K562 (cell line): ENCODE measurements at regions not wholly inside any gene's neighbourhood (a gene's known extent, or its start where the extent isn't known, plus 50 kb on each side); places are given as distances from the start of the nearest gene placed in this dataset.

ENCODE experiments used
- ATAC-seq: fragments of 200-7000 bp; cut with Tn5 transposase; 3 replicates; pipeline ENCODE4 v1.9.1; 2020; ENCODE audit warnings: moderate library complexity
- BruUV-seq: library from RNA; stranded (reverse); fragments of 400-500 nt; replicated peaks from 2 replicates; lab custom pipeline; 2021; lab: Mats Ljungman, UMichigan
- CTCF ChIA-PET: fragments of 300-600 bp; formaldehyde crosslinking; extraction: SDS; loops from one replicate; lab custom pipeline; 2021; ENCODE audit warnings: low intra/inter-chr PET ratio; lab: Yijun Ruan, JAX
- POLR2A ChIA-PET: fragments of 300-600, 350-650 bp; sonication (Branson Sonifier 250); formaldehyde crosslinking; extraction: SDS; loops from one replicate; lab custom pipeline; 2021; ENCODE audit warnings: antibody characterized with exemption, inconsistent platforms; lab: Yijun Ruan, JAX
- DNase-seq, 4 experiments: peaks; one replicate each; pipeline versions ENCODE4 v3.0.0 to v3.0.0-alpha.2; 2011 to 2018; ENCODE audit warnings: low spot score in 3 of 4, mixed read lengths in 3 of 4; ENCODE audit errors: extremely low read depth in 1 of 4
- FAIRE-seq: peaks from 2 replicates; lab custom pipeline; 2011; peaks lifted over from hg19 to GRCh38; lab: Jason Lieb, UNC
- H2AFZ ChIP-seq: 2 replicates; pipeline ENCODE4 v1.6.0; 2011; ENCODE audit warnings: low read depth, low read length, control low read depth, inconsistent platforms
- H3K27ac ChIP-seq: fragments of 200-600 bp; 3 replicates; pipeline ENCODE4 v1.8.0; 2011; ENCODE audit warnings: low read depth, mild to moderate bottlenecking, control low read depth, inconsistent platforms, low read length, moderate library complexity, mixed read lengths; ENCODE audit errors: extremely low read depth
- H3K27me3 ChIP-seq, 2 experiments: fragments of 300-600 bp in 1 of 2; 2 replicates in 1 of 2; 3 replicates in 1 of 2; pipeline versions ENCODE4 v1.6.0 to v1.8.0; 2011; ENCODE audit warnings: inconsistent platforms in 2 of 2, low read length in 2 of 2, mild to moderate bottlenecking in 1 of 2, mixed read lengths in 1 of 2, moderate library complexity in 1 of 2; ENCODE audit not compliant: control insufficient read depth in 2 of 2, insufficient read depth in 2 of 2
- H3K36me3 ChIP-seq: fragments of 300-600 bp; 3 replicates; pipeline ENCODE4 v1.8.0; 2011; ENCODE audit warnings: mild to moderate bottlenecking, low read length, inconsistent platforms; ENCODE audit not compliant: control insufficient read depth, insufficient read depth
- H3K4me1 ChIP-seq, 2 experiments: fragments of 200-600 bp in 1 of 2; replicated peaks in 1 of 2; 2 replicates in 1 of 2; 3 replicates in 1 of 2; pipeline versions ENCODE4 v1.5.1 to v1.8.0; 2011; ENCODE audit warnings: inconsistent platforms in 2 of 2, low read length in 2 of 2, mild to moderate bottlenecking in 1 of 2, mixed read lengths in 1 of 2, moderate library complexity in 1 of 2; ENCODE audit not compliant: control insufficient read depth in 2 of 2, insufficient read depth in 2 of 2
- H3K4me2 ChIP-seq: 2 replicates; pipeline ENCODE4 v1.6.1; 2011; ENCODE audit warnings: low read length, control low read depth, inconsistent platforms, mixed read lengths; ENCODE audit not compliant: insufficient read depth
- H3K4me3 ChIP-seq: fragments of 200-600 bp; sonication (generic), shearing (Covaris generic); 2 replicates; pipeline ENCODE4 v1.5.1; 2016; ENCODE audit warnings: control low read depth, inconsistent platforms
- H3K79me2 ChIP-seq: fragments of 200-600 bp; 3 replicates; pipeline ENCODE4 v1.8.0; 2011; ENCODE audit warnings: low read length, inconsistent platforms; ENCODE audit not compliant: control insufficient read depth, insufficient read depth
- H3K9ac ChIP-seq, 2 experiments: 2 replicates each; pipeline versions ENCODE4 v1.6.0 to v1.6.1; 2011; ENCODE audit warnings: low read depth in 2 of 2, low read length in 2 of 2, control low read depth in 1 of 2, inconsistent platforms in 1 of 2, mild to moderate bottlenecking in 1 of 2, mixed read lengths in 1 of 2; ENCODE audit not compliant: insufficient read depth in 1 of 2
- H3K9me1 ChIP-seq: one replicate; pipeline ENCODE4 v1.6.0; 2011; ENCODE audit warnings: inconsistent platforms, mild to moderate bottlenecking, low read length, moderate library complexity; ENCODE audit not compliant: control insufficient read depth, insufficient read depth
- H3K9me3 ChIP-seq: replicated peaks from 2 replicates; pipeline ENCODE4 v1.5.1; 2011; ENCODE audit warnings: low read depth, low read length, inconsistent platforms; ENCODE audit not compliant: control insufficient read depth, insufficient read depth
- H4K20me1 ChIP-seq: replicated peaks from 2 replicates; pipeline ENCODE4 v1.6.1; 2011; ENCODE audit warnings: low read length, inconsistent platforms, mixed read lengths; ENCODE audit not compliant: control insufficient read depth, insufficient read depth
- ARID3A ChIP-seq: IDR thresholded peaks from 2 replicates; pipeline ENCODE4 v1.6.1; 2012; ENCODE audit warnings: low read depth, low read length, improper control_type of control experiment, borderline replicate concordance
- DMBX1 ChIP-seq: fragments of 250-450 bp; sonication (Bioruptor Pico); IDR thresholded peaks from 2 replicates; pipeline ENCODE4 v1.8.0; 2022; ENCODE audit warnings: inconsistent platforms, mild to moderate bottlenecking, moderate library complexity, borderline replicate concordance
- POLR3G ChIP-seq: IDR thresholded peaks from 2 replicates; pipeline ENCODE4 v1.6.1; 2011; ENCODE audit not compliant: insufficient read length, insufficient replicate concordance; ENCODE audit errors: extremely low read depth
- POU5F1 ChIP-seq: fragments of 150-350 bp; IDR thresholded peaks from 2 replicates; pipeline ENCODE4 v1.6.1; 2014; ENCODE audit warnings: borderline replicate concordance, low read length, low read depth, mild to moderate bottlenecking; ENCODE audit not compliant: partially characterized antibody
- TCFL5 ChIP-seq: fragments of 250-450 bp; sonication (Bioruptor Pico); conservative IDR thresholded peaks from 2 replicates; pipeline ENCODE4 v1.6.1; 2021; ENCODE audit warnings: mild to moderate bottlenecking, moderate library complexity, matching md5 sums
- TFE3 ChIP-seq: fragments of 450-650 bp; formaldehyde crosslinking; IDR thresholded peaks from 2 replicates; pipeline ENCODE4 v1.4.0; 2020; ENCODE audit warnings: mild to moderate bottlenecking, mixed read lengths
- ZNF282 ChIP-seq: sonication (generic); formaldehyde crosslinking; IDR thresholded peaks from 2 replicates; pipeline ENCODE4 v1.8.1; 2023; ENCODE audit warnings: missing genetic modification reagents
- ZNF316 ChIP-seq: fragments of 450-650 bp; IDR thresholded peaks from 2 replicates; pipeline ENCODE4 v1.6.1; 2016
- ZNF41 ChIP-seq: fragments of 250-450 bp; sonication (Bioruptor Pico); conservative IDR thresholded peaks from 2 replicates; pipeline ENCODE4 v1.4.0; 2020; ENCODE audit warnings: mild to moderate bottlenecking
- ZNF589 ChIP-seq: fragments of 200-800 bp; sonication (Bioruptor generic); IDR thresholded peaks from 2 replicates; pipeline ENCODE4 v1.6.1; 2016; ENCODE audit warnings: low read depth, missing genetic modification characterization, missing compliant biosample characterization
- ZNF75A ChIP-seq: fragments of 450-650 bp; formaldehyde crosslinking; IDR thresholded peaks from 2 replicates; pipeline ENCODE4 v1.4.0; 2020; ENCODE audit warnings: mild to moderate bottlenecking
- whole genome bisulfite sequencing: fragments of 100-300 bp; shearing (Covaris generic); methylation state at CpG from one replicate; pipeline ENCODE4 v1.1.6; 2016; ENCODE audit warnings: low coverage, mixed read lengths; ENCODE audit not compliant: insufficient coverage; ENCODE audit errors: missing lambda C conversion rate; 5-methylcytosine and 5-hydroxymethylcytosine counted together
- in situ Hi-C: fragments of 300-500 bp; cut with MboI; formaldehyde crosslinking; loops from 4 replicates; pipeline ENCODE4 v1.15.0; 2018; ENCODE audit warnings: inconsistent platforms, mixed read lengths
- intact Hi-C: fragments of 100-400 bp; cut with micrococcal nuclease; formaldehyde crosslinking; loops from 2 replicates; pipeline ENCODE4 v1.14.2; 2022
- TF ChIP-seq, protein P1 (sequence below): sonication (generic); formaldehyde crosslinking; IDR thresholded peaks from 2 replicates; pipeline ENCODE4 v1.8.0; 2022; ENCODE audit warnings: mild to moderate bottlenecking, missing genetic modification reagents
- TF ChIP-seq, protein P2 (sequence below): sonication (generic); formaldehyde crosslinking; IDR thresholded peaks from 2 replicates; pipeline ENCODE4 v1.8.1; 2023; ENCODE audit warnings: mild to moderate bottlenecking, missing genetic modification reagents

DNA sequence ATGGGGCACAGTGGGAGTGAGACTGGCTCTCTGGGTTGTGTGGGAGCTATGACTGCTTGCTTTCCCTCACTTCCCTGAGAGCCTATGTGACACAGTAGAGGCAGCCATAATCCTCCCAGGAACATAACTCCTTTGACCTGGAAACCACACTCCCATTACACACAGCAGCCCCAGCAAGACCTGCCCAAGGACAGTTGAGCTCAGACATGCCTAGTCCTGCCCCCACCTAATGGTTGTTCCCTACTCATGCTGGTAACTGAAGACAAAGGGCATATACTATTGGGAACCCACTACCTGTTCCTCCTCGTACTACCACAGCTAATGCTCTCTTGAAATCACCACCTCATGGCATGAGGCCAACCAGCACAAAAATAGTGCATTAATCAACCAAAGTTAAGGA, 550.4 kb upstream of the ARPP21 start:
- no peak for FAIRE-seq
- Histone ChIP-seq H3K9me1 (no peaks in the 10 kb centered on the region), H3K9me3 (no peaks in the 10 kb centered on the region; the same call in 1 of the 2 replicates), H3K4me3 (no peak overlapping the region), H3K4me2 (no peak overlapping the region), H2AFZ (no peak overlapping the region), H3K79me2 (no peaks in the 10 kb centered on the region), H3K27me3 (no peaks in the 10 kb centered on the region), H3K27ac (no peak overlapping the region), H3K36me3 (no peaks in the 10 kb centered on the region), H3K4me1 (no peaks in the 10 kb centered on the region), H4K20me1 (no peaks in the 10 kb centered on the region), H3K9ac (no peak overlapping the region)
- in situ Hi-C loops (no loop called here), intact Hi-C loops (no loop called here)
- no peak for TF ChIP-seq TCFL5 (CRISPR knock-in tag)
- TF ChIP-seq, protein P1, sequence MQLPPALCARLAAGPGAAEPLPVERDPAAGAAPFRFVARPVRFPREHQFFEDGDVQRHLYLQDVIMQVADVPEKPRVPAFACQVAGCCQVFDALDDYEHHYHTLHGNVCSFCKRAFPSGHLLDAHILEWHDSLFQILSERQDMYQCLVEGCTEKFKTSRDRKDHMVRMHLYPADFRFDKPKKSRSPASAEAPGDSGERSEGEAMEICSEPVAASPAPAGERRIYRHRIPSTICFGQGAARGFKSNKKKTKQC (CRISPR knock-in tag) = no peak
- TF ChIP-seq POLR3G = no peak
- TF ChIP-seq ZNF41 = no peak
- TF ChIP-seq ZNF316 = no peak
- no peak for TF ChIP-seq ZNF589 (CRISPR knock-in tag)
- TF ChIP-seq ZNF282 = no peak
- no peak for TF ChIP-seq POU5F1
- no peak for TF ChIP-seq DMBX1
- TF ChIP-seq, protein P2, sequence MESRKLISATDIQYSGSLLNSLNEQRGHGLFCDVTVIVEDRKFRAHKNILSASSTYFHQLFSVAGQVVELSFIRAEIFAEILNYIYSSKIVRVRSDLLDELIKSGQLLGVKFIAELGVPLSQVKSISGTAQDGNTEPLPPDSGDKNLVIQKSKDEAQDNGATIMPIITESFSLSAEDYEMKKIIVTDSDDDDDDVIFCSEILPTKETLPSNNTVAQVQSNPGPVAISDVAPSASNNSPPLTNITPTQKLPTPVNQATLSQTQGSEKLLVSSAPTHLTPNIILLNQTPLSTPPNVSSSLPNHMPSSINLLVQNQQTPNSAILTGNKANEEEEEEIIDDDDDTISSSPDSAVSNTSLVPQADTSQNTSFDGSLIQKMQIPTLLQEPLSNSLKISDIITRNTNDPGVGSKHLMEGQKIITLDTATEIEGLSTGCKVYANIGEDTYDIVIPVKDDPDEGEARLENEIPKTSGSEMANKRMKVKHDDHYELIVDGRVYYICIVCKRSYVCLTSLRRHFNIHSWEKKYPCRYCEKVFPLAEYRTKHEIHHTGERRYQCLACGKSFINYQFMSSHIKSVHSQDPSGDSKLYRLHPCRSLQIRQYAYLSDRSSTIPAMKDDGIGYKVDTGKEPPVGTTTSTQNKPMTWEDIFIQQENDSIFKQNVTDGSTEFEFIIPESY (CRISPR knock-in tag) = no peak
- TF ChIP-seq ARID3A = no peak
- no peak for TF ChIP-seq ZNF75A (CRISPR knock-in tag)
- no peak for TF ChIP-seq TFE3 (CRISPR knock-in tag)
- BruUV-seq = no TSS peak
- 0% methylated on average over 1 of the region's 1 CpG for WGBS
- no peak for ATAC-seq
- ChIA-PET POLR2A (interaction anchor here (0.7 kb wide), 1 partner anchor 369 kb away, joined by 3 read pairs; no protein-coding TSS in a partner anchor), CTCF (no interaction called here)
- DNase-seq = no peak
